HG03280 (cell line): ENCODE measurements at regions not wholly inside any gene's neighbourhood (a gene's known extent, or its start where the extent isn't known, plus 50 kb on each side); places are given as distances from the start of the nearest gene placed in this dataset.

ENCODE experiments used
- ATAC-seq: cut with Tn5 transposase; IDR thresholded peaks from one replicate; pipeline ENCODE4 v1.9.1; 2021; ENCODE audit warnings: mild to moderate bottlenecking, moderate library complexity; ENCODE audit not compliant: unreplicated experiment

DNA sequence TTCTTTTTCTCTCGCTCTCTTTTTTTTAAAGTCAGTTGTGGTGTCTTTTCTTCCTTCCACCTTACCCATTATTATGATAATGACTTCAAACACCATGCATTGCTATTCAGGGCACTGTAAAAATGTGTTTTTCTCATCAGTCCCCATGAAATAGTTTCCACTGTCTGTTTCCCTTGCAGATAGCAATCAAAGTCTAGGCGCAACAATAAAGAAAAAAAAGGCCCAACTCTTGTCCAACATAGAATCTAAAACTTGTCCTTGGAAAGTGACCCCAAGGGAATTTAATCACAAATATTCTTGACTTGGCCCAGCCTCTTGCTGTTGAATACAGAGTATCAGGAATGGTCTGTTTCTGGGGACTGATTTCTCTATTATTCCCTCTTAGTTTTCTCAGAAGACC, 382.5 kb downstream of the PLPP3 start:
- no peak for ATAC-seq

DNA sequence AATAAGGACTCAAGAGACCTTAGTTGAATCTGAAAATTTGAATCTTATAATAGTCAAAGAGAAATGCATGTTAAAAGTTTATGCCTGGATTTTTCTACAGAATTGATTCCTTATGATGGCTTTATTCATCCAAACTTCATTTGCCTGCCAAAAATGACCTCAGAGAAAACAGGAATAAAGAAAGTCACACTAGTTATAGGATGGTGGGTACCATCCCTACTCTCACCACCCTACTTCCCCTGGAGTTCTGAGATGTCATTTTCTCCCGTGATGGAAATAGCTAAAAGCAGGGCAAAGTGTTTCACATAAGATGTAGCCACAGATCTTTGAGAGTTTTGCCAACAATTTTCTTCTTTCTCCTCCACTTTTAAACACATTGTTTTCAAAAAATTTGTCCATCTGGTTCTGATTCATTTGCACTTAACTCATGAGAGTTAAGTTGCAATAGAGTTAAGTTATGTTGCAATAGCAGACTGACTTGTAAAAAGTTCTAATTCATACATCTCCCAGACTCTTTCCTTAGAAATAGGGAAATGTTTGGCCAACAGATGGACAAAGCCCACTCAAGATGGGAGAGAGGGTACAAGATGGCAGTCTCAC, 384.6 kb downstream of the PLPP3 start:
- no peak for ATAC-seq

DNA sequence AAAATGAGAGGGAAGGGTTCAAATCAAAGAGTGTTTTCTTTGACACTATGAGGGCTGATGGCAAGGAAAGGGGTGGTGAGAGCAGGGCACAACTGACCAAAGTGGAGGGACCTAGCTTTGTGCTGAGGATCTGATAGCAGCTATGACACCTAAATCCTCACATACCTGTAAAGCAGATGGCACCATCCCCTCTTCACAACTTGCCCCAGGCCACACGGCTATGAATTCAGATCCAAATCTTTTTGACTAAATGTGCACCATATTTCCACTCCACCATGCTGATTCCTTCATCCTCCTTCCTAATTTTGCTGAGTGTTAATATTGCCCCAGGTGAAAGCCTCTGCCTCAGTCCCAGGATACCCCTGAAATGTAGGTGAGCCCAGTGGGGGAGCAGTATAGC, 385.7 kb downstream of the PLPP3 start:
- no peak for ATAC-seq

DNA sequence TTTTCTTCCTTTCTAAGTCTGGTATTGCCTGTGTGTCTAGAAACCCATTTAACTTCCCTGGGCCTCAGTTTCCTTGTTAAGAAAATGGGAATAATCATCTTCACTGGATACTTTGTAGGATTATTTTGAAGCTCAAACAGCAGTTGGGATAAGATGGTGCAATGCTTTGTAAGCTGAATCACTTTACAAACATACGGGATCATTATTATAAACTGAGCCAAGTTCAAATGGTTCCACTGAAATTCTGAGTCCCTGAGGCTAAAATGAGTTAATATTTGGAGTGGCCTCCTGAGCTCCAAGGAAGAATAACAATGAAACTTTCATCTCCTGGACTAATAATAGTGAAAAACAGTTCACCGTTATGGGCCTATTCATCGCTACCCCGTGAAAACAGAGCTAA, 388.0 kb downstream of the PLPP3 start:
- ATAC-seq = no peak

DNA sequence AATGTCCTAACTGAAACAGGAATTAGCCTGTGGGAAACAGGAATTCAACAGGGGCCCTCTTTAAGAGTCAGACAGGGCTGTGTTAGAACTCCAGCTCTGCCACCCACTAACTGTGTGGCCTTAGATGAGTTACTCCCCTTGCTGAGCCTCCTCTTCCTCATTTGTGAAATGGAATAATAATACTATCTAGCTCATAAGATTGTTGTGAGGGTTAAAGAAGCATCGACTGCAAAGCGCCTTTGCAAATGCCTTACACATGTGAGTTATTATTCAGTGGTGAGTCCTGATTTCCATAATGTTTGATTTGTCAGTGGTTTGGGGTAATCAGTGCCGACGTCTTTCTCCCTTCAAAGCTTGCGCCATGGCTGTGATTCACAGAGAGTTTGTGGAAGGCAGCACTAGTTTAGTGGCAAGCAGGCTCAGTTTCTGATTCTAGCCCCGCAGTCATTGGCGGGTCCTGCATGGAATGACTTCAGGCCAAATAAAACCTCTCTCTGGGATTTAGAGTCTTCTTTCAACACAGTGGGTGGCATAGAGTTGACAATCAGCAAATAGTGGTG, 388.5 kb downstream of the PLPP3 start:
- ATAC-seq = no peak

DNA sequence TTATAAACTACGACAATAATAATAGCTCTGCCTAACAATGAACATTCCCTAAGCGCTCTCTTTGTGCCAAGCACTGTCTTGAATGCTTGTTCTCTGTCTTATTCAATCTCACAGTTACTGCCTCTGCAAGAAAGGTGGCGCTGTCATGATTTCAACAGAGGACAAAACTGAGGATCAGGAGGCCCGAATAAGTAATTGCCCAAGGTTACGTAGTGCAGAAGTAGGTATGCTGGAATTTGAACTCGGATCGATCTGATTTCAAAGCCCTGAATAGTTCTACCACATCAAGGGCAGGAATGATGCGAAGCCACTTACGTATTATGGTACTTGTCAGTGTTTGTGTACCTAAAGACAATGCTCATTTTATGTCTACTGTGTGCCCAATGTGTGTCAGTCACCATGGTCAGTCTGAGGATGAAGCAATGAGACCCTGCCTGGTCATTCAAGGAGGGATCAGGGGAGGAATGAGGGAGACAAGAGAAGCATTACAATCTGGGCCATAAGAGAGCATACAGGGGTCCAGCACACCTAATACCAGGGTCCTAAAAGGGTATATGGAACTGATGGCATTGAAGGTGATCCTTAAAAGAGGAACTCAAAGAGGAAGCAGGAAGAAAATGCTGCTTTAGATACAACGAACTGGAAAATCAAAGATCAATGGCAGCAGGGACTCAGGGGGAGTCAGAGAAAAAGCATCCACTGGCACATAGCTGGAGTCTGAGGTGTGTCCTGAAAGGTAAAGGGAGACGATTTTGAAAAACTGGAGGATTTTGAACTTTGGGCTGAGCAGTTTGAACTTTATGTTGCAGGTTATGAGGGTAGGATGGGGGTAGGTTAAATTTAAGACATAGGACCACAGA, 389.2 kb downstream of the PLPP3 start:
- no peak for ATAC-seq

DNA sequence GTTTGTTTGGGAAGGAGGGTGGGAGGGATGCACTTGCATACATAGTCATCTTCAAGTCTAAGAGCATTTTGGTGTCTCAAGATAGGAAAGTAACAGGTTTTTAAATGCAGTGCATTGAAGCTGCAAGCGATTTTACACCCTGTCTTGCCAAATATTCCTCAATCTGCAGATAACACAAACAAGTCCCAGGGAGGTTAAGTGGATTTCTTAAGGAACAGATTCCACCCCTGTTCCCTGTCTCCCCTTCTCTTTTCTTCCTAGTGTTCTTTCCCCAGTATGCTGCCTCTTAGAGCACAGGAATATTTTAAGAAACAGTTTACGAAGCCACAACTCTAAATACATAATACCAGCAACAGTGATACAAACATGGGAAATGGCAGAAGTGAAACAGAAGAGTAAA, 389.9 kb downstream of the PLPP3 start:
- ATAC-seq = no peak

DNA sequence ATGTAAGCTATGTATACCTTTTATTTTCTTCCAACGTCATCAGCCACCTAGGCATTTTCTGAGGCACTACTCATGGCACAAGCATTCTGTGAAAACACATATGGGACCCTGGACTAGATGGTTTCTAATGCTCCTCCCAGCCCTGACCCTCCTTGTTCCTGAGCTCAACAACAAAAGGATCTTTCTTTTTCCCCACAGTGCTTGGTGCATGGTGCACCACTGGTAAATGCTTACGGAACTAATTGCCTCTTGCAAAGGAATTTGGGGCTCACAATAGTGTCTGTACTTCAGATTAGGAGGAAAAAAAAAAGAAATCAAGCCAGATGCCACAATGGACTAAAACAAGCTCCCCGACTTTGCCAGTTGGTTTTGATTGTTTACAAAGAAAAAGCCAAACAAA, 390.5 kb downstream of the PLPP3 start:
- no peak for ATAC-seq

DNA sequence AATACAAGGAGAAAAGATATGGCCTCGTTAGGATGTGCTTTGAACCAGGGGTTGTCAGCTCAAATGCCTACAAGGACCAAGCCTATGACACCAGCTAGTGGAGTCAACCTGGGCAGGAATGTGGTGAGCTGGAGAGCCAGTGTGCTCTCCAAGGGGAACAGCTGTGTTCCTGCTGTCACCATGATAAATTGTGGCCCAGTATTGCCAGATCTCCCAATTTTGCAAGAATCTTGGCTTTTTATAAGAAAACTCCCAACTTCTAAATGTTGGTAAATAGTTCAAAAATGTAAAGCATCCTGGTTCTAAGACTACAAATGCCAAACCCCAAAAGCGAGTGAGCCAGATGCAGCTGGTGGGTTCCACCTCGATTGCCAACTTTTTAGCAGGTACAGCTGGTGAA, 391.1 kb downstream of the PLPP3 start:
- no peak for ATAC-seq

DNA sequence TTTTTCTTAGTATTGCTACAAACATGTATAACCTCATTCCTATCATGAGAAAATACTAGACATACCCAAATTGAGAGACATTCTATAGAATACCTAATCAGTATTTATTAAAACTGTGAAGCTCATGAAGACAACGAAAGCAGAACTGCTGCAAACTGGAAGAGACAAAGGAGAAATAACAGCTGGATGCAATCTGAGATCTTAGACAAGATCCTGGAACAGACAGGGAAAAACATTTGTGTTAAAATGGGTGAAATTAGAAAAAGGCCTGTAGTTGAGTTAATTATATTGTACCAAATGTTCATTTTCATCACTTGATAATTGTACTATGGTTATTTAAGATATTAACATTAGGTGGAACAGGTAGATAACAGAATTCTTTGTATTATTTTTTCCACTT, 392.0 kb downstream of the PLPP3 start:
- ATAC-seq = no peak

DNA sequence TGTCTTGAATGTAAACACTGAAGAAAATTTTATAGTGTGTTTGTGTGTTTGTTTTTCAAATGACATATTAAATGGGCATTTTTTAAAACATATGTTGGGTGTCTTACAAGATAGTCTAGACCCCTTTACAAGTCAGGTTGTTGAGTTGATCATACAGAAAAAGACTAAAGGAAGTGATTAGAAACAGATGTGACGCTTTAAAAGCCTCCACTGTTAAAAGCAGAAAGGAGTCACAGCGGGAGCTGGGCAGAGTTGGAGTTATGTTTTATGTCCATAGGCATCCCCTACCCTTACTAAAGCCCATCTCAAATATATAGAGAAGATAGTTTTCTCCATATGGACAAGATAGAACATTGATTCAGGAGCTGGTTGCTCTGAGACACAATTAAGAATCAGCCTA, 393.9 kb downstream of the PLPP3 start:
- no peak for ATAC-seq

DNA sequence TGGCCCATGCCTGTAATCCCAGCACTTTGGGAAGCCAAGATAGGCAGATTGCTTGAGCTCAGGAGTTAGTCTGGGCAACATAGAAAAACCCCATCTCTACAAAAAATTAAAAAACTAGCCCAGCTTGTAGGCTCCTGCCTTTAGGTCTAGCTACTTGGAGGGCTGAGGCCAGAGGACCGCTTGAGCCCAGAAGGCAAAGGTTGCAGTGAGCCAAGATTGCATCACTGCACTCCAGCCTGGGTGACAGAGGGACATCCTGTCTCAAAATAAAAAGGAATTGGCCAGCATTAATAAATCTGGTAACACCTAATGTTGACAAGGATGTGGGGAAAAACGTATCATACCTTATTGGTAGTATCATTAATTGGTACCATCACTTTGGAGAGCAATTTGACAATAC, 396.2 kb downstream of the PLPP3 start:
- ATAC-seq = no peak

DNA sequence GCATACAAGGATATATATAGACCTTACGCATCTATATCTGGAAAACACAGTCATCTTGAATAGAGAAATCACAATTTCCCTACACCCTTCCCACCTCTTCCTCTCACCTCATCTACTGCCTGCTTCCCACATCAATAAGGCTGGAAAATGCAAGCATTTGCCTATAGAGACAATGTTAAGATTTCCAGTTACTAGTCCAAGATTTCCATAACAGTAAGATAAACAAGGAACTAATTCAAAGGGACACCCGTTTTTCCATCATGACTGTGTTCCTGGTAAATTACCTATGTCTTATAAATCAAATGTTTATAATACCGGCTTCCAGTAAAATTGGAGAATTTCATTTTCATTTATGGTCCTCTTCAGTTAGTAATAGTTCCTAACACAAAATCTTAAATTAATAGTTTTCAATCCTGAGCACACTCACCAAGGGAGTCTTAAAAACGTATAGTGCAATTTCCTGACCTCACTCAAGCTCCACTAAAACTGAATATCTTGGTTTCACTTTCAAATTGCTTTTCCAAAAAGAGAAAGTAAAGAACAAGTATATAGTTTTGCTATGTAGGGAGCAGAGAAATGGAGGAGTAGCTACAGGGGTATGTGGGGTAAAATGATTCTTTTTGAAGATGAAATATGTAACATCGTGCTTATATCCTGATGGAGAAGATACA, 398.7 kb downstream of the PLPP3 start:
- ATAC-seq = no peak

DNA sequence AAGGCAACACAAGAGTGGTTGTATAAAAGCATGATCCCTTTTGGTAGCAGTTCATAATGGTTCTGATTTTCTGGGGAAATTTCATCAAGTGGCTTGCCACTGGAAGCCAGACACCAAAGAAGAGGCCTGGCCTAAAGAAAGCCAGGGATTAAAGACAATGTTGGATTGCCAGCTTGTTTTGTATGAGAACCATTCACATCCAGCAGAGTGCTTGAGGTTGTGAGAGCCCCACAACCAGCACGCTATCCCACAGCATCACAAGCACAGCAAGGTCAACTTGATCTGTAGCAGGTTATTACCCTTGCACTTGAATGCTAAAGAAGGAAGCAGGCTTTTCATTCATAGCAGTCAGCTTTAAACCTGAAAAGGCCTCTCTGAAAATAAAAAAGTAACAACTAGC, 399.8 kb downstream of the PLPP3 start:
- no peak for ATAC-seq

DNA sequence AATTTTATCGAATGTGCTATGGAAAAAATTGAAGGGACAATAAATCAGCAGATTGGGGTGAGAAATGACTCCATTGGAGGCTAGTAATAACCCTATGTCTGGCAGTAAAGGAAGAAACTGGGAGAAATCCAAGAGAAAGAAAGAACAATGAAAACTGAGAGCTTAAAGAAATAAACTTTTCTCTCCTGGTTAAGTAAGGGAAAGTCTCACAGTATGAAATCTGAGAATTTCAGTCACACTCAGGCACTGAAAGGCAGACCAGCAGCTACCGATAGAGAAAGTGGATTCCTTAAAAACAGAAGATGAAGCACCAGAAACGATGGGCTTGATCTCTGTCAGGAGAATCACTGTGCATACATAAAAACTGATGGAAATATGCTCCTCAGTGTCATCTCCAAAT, 404.2 kb downstream of the PLPP3 start:
- no peak for ATAC-seq

DNA sequence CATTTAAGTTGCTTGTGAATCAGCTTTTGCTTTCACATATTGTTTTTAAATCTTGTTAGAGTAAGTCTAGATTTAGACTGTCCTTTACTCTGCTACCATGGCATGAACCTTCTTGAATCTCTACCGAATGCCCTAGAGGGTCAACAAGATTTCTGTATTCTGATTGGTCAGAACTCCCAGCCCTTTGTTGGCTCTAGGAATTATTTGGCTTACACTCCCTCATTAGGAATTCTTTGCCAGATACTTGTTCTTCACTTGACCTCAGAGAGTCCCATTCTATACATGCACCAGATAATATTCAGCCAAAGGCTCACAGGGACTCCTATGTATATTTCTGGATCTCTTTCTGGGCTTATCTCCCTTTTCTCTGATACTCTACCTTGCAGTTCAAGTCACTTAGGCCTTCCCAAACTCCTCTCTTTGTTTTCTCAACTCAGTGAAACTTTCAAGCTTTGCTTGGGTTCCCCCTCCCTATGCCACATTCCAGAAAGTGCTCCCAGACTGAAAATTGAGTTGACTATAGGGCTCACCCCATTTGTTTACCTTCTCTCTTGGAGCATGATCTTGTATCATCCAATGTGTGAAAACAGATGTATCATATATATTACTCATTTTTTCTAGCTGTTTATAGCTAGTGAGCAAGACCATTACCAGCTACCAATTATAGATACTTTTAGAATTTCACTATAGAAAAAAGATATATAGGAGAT, 405.0 kb downstream of the PLPP3 start:
- ATAC-seq = no peak

DNA sequence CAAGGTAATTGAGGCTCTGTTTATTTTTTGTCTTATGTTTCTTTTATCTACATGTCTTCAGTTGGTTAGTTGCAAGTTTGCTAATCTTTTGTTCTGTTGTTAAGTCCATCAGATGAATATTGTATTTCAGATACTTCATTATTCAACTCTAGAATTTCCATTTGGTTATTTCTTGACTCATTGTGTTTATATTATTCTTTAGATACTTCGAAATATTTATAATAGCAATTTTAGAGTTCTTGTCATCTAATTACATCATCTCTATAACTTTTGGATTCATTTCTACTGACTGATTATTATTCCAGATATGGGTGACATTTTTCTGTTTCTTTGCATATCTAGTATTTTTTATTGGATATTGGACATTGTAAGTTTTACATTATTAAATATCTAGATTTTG, 405.6 kb downstream of the PLPP3 start:
- no peak for ATAC-seq

DNA sequence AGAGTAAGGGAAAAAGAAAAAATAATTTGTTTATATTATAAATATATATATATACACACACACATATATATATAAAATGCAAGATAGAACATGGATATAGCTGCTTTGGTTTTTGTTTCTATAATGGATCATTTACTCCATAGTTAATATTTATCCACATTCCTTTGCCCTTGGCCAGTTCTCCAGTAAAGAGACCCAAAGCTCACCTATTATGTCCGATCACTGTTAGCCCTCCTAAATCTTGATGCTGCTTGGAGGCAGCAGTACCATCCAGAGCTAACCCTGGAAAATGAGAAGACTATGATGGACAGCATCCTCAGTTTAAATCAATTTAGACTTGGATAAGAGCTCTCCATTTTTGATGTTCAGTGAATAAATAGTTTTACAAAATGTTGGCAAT, 407.7 kb downstream of the PLPP3 start:
- no peak for ATAC-seq

DNA sequence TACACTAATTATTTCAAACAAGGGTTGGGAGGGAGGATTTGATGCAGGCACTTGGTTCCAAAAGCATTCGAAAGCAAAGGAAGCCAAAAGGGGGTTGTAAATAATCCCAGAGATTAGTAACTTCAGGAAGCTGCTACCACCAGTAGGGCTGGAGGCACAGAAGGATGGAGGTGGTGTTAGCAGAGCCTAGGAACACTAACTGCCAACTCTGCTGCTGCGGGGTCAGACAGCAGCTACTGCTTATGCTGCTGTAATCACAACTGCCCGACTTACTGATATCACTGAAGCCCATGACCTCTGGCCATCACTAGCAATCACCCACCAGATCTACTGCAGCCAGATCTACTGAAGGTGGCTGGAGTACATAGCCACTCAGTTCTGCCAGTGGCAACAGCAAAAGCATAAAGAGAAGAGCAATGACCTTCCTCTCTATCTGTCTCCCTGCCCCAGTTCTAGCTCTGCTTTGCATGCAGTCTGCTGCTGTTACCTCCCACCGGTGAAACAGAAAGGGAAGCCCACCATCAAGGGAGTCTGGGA, 408.5 kb downstream of the PLPP3 start:
- no peak for ATAC-seq

DNA sequence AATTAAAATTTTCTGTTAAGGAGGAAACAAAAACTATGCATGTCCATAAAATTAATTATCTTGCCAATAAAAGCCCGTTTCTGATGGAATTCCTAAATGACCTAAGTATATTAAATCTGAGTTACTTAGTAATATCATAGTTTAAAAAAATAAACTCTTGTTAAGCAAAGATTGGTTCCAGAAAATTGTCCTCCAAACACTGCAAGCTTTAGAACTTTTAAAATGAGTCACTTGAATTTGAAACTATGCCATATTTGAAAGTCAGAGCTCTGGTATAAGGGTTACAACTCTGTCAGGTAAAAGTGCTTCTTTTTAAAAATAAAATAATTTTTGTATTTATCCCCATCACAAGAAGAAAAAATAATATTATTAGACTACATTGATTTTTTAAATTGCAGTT, 409.5 kb downstream of the PLPP3 start:
- no peak for ATAC-seq

DNA sequence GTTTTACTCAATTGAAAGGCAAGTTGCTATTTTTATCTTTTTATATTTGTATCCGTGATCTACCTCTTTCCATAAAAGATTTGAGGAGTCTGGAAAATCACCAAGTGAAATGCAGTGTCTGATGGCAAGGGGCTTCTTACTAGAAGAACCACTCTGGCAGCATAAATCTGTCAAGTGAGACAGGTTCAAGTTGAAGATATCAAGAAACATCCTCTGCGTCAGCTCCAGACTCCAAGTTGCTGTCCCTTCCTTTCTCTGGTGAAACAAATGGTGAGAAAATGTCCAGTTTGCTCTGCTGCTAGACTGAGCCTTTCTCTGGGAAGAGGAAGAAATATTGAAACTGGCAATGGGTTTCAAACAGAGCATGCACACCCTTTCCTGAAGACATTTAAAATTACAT, 411.2 kb downstream of the PLPP3 start:
- ATAC-seq = no peak
